DND-41 (cell line): ENCODE measurements at regions not wholly inside any gene's neighbourhood (a gene's known extent, or its start where the extent isn't known, plus 50 kb on each side); places are given as distances from the start of the nearest gene placed in this dataset.

ENCODE experiments used
- CTCF ChIP-seq: IDR thresholded peaks from 2 replicates; pipeline ENCODE4 v1.5.1; 2012; ENCODE audit warnings: borderline replicate concordance, low read length, moderate library complexity, mild to moderate bottlenecking; ENCODE audit not compliant: poor library complexity, severe bottlenecking; ENCODE audit errors: extremely low read depth
- EZH2 ChIP-seq: IDR thresholded peaks from 3 replicates; pipeline ENCODE4 v1.6.1; 2012; ENCODE audit warnings: borderline replicate concordance, low read depth, mild to moderate bottlenecking, moderate library complexity, low read length, inconsistent platforms; ENCODE audit not compliant: severe bottlenecking

- TF ChIP-seq CTCF (no peak), EZH2 (no peak)
Measured at GRCh38 chr3:82085851-82086475, 324.5 kb upstream of the GBE1 start.
